GM12865 (cell line): ENCODE measurements at regions not wholly inside any gene's neighbourhood (a gene's known extent, or its start where the extent isn't known, plus 50 kb on each side); places are given as distances from the start of the nearest gene placed in this dataset.

Source experiments
- DNase-seq: peaks from one replicate; pipeline ENCODE4 v3.0.0; 2010; ENCODE audit warnings: low read depth
- H3K4me3 ChIP-seq: 2 replicates; pipeline ENCODE4 v1.5.1; 2011; ENCODE audit warnings: mild to moderate bottlenecking, low read depth, low read length, control low read depth
- TF ChIP-seq, protein P1 (sequence below): IDR thresholded peaks from 2 replicates; pipeline ENCODE4 v1.5.1; 2011; ENCODE audit warnings: low read length, control low read depth, low read depth, inconsistent platforms; ENCODE audit not compliant: insufficient read depth; ENCODE audit errors: missing control alignments

GRCh38 chr1:22288593-22289241, 145.8 kb upstream of the WNT4 start:
- TF ChIP-seq, protein P1, sequence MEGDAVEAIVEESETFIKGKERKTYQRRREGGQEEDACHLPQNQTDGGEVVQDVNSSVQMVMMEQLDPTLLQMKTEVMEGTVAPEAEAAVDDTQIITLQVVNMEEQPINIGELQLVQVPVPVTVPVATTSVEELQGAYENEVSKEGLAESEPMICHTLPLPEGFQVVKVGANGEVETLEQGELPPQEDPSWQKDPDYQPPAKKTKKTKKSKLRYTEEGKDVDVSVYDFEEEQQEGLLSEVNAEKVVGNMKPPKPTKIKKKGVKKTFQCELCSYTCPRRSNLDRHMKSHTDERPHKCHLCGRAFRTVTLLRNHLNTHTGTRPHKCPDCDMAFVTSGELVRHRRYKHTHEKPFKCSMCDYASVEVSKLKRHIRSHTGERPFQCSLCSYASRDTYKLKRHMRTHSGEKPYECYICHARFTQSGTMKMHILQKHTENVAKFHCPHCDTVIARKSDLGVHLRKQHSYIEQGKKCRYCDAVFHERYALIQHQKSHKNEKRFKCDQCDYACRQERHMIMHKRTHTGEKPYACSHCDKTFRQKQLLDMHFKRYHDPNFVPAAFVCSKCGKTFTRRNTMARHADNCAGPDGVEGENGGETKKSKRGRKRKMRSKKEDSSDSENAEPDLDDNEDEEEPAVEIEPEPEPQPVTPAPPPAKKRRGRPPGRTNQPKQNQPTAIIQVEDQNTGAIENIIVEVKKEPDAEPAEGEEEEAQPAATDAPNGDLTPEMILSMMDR, result no peak
- no peak for DNase-seq
- no peak overlapping the region for H3K4me3 ChIP-seq

- no peak overlapping the region for H3K4me3 ChIP-seq
- TF ChIP-seq, protein P1, result no peak
- DNase-seq, result no peak
Observed at GRCh38 chr1:22289307-22289995, 146.6 kb upstream of the WNT4 start.

DNA sequence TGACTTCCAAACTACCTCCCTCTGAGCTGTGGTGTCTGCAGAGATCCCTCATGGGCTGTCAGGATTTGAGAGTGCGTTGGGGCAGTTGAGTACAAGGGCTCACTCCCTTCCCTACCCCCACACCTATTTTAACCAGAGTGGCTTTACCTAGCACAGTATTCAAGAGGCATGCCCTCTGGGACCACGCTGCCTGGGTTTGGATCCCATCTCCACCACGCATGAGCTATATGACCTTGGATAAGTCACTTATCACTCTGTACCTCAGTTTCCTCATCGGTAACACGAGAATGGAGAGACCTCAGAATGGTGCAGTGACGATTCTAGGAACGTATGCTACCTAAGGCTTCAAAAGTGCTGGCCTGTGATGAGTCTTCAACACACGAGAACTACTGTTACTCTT, 147.3 kb upstream of the WNT4 start:
- no peak for DNase-seq
- TF ChIP-seq, protein P1, result no peak
- H3K4me3 ChIP-seq, result no peak overlapping the region

GRCh38 chr1:22290611-22291010, 147.7 kb upstream of the WNT4 start:
- TF ChIP-seq, protein P1, result no peak
- no peak overlapping the region for H3K4me3 ChIP-seq
- no peak for DNase-seq

DNA sequence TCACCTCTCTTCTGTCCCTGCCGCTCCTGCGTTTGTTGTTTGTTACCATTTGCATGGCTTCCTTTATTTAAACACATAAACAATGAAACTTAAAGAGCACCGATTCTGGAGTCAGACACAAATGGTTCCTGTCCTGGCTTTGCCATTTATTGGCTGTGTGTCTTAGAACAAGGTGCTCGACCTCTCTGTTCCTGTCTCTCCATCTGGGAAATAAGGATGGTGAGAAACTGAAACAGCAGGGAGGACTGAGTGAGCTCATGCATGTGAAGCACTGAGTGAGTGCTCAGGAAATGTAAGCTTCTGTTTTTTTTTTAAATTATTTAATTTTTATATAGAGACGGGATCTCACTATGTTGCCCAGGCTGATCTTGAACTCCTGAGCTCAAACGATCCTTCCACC, 148.2 kb upstream of the WNT4 start:
- TF ChIP-seq, protein P1, result no peak

DNA sequence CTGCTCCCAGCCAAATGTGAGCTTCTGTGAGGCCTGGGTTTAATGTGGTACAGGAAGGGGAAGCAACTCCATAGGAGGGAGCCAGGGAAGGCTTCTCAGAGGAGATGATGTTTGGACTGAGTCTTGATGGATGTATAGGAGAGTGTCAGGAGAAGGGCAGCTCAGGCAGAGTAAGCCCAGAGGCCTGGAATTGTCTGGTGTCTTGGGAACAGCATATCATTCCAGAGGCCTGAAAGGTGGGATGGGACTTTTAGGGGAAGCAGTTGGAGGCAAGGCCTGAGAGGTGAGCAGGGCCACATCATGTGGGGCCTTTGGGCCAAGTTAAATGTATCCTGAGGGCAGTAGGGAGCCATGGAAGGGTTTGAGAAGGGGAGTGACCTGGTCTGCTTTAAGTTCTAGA, 148.6 kb upstream of the WNT4 start:
- TF ChIP-seq, protein P1, result no peak
- H3K4me3 ChIP-seq, result no peak overlapping the region
- no peak for DNase-seq

More for the DNA sequence above, 148.2 kb upstream of the WNT4 start:
- no peak for DNase-seq
- H3K4me3 ChIP-seq, result no peak overlapping the region
